HUDEP-2 (cell line): ENCODE measurements at regions not wholly inside any gene's neighbourhood (a gene's known extent, or its start where the extent isn't known, plus 50 kb on each side); places are given as distances from the start of the nearest gene placed in this dataset.
A peak's percentile ranks its signal among the peaks of the same experiment; 100 is the strongest.

Experiments used
- DNase-seq, 76 experiments: peaks; one replicate each; lab custom pipeline; 2025; ENCODE audit not compliant: unreplicated experiment in 76 of 76; lab: John Stamatoyannopoulos, UW

GRCh38 chr10:128310971-128311658 lies 184.9 kb upstream of the MKI67 start:
- no peak for DNase-seq

- DNase-seq = no peak
Observed at GRCh38 chr10:128312250-128312649, 186.0 kb upstream of the MKI67 start.

GRCh38 chr10:128314686-128315085 lies 188.5 kb upstream of the MKI67 start:
- no peak for DNase-seq

- no peak for DNase-seq
Observed at GRCh38 chr10:128316121-128316726, 190.0 kb upstream of the MKI67 start.

GRCh38 chr10:128316925-128317324 lies 190.7 kb upstream of the MKI67 start:
- DNase-seq = no peak

GRCh38 chr10:128318366-128318765 lies 192.1 kb upstream of the MKI67 start:
- no peak for DNase-seq

GRCh38 chr10:128318913-128319312 lies 192.7 kb upstream of the MKI67 start:
- DNase-seq = no peak

- DNase-seq = no peak
Observed at GRCh38 chr10:128322106-128322505, 195.9 kb upstream of the MKI67 start.

GRCh38 chr10:128322950-128323349 lies 196.7 kb upstream of the MKI67 start:
- DNase-seq = no peak

GRCh38 chr10:128324058-128324827 lies 198.0 kb upstream of the MKI67 start:
- DNase-seq = peak in 2 of 76 experiments; percentile 1

GRCh38 chr10:128325788-128326187 lies 199.6 kb upstream of the MKI67 start:
- DNase-seq = no peak

GRCh38 chr10:128326251-128326650 lies 200.0 kb upstream of the MKI67 start:
- no peak for DNase-seq

- DNase-seq = no peak
Observed at GRCh38 chr10:128326851-128327250, 200.6 kb upstream of the MKI67 start.

- DNase-seq = no peak
Observed at GRCh38 chr10:128336401-128336800, 210.2 kb upstream of the MKI67 start.

- no peak for DNase-seq
Observed at GRCh38 chr10:128337860-128338378, 211.7 kb upstream of the MKI67 start.

GRCh38 chr10:128338951-128339350 lies 212.7 kb upstream of the MKI67 start:
- no peak for DNase-seq

GRCh38 chr10:128339753-128340152 lies 213.5 kb upstream of the MKI67 start:
- no peak for DNase-seq

GRCh38 chr10:128345353-128345752 lies 219.1 kb upstream of the MKI67 start:
- no peak for DNase-seq

GRCh38 chr10:128360783-128361182 lies 234.6 kb upstream of the MKI67 start:
- no peak for DNase-seq

- DNase-seq = no peak
Observed at GRCh38 chr10:128361487-128361886, 235.3 kb upstream of the MKI67 start.

GRCh38 chr10:128362514-128362913 lies 236.3 kb upstream of the MKI67 start:
- DNase-seq = no peak

GRCh38 chr10:128364631-128365030 lies 238.4 kb upstream of the MKI67 start:
- no peak for DNase-seq
